SKM-1 (cell line): ENCODE measurements at regions not wholly inside any gene's neighbourhood (a gene's known extent, or its start where the extent isn't known, plus 50 kb on each side); places are given as distances from the start of the nearest gene placed in this dataset.

Experiments used
- DNase-seq: peaks from one replicate; lab custom pipeline; 2025; ENCODE audit not compliant: unreplicated experiment; lab: John Stamatoyannopoulos, UW

DNA sequence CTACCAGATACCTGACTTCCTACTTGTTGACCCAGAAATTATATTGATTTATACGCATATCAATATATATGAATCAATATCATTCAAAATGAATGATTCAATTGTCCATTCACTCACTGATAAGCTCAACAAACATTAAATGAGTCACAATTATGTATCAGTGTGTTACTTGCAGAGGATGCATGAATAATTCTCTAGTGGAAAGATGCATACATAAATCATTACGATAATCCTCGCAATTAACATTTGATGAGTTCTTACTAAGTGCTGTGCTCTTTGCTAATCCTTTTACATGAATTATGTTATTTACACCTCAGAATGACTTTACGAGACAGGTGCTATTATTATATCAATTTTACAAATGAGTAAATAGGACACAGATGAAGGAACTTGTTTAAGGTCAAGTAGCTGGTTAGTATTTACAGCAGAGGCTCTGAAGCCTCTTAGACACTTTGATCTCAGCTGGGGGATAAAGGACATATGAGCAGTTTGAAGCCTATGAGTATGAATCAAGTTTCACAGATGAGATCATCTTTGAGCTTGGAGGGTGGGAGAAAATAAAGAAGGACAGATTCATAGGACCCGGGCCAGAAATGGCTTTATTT is 112.8 kb upstream of the ADAMTS5 start:
- DNase-seq = no peak

DNA sequence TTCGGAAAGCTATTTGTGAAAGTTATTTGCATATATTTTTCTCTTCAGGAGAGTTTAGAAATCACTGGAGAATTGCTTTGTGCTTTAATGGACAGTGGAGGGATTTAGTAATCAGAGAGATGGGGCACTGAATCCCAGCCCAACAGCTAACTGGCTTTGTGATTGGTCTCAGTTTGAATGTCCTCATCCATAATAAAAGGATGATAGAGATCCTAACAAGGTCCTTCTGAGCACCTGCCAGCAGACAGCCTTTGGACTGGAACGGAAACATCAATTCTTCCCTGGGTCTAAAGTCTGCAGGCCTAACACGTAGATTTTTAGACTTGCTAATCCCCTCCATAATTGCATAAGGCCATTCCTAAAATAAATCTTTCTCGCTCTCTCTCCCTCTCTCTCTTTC is 112.0 kb upstream of the ADAMTS5 start:
- DNase-seq = no peak

DNA sequence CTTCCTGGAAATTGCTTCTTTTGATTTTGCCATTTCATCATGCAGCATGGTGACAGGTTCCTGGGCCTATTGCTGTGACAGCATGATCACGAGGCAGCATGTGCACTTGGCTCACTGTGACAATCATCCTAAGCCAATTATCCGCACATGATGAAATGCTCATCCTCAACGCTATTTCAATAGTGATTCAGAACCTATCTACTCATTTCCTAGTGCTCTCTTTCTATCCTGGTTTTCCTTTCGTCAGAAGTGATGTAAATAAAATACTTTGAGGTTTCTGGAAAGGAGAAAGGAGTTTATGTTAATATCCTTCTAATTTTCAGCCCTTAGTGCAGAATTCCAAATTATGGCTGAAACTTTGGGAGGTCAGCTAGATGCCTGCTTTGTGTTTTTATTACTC is 110.6 kb upstream of the ADAMTS5 start:
- DNase-seq = no peak

DNA sequence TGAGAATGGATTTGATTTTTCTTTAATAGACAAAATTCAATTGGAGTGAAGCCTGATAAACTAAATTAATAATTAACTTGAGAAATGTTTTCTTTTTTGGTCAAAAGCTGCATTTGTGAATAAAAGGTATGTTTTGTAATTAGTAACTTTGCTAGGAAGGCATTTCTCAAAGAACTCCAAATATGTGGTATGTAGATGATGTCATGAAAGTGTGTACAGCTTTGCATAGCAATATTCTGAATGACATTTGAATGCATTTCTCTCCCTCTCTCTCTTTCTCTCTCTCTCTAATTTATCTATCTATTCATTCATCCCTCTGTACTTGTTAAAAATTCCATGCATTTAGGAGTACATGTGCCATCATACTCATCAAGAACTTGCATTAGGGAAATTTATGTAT is 109.1 kb upstream of the ADAMTS5 start:
- DNase-seq = no peak

DNA sequence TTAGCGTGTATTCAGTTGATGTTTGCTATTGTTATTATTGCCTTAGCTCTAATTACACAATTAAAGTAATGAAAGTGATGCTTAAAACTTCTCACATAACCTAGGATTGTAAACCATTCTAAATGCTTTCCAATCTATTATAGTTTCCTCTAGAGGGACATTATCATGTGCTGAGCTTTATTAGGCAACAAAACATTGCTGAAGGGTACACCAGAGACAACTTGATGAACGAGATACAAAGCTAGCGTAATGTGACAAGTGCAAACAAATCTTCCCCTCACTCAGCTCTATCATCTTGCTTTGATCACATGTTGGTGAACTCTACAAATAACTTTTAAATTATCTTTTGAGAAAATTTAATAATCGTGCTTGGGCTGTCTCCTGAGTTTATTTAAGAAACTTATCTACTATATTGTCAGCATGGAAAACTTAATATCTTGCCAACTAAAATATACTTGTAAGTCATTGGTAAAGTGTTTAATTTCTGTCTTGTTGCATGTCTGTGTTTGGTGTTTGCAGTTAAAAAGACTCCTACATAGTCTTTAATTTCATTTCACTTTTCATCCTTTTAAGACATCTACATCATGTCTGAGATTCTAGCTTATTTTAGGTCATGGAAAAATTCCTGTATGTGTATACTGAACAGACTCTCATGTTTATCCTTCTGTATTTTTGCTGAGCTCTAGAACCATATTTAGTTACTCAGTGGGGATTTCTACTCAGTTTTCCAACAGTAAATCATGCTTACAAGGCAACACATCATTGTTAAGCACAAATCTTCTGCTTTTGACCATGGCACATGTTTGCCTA is 104.2 kb upstream of the ADAMTS5 start:
- no peak for DNase-seq

DNA sequence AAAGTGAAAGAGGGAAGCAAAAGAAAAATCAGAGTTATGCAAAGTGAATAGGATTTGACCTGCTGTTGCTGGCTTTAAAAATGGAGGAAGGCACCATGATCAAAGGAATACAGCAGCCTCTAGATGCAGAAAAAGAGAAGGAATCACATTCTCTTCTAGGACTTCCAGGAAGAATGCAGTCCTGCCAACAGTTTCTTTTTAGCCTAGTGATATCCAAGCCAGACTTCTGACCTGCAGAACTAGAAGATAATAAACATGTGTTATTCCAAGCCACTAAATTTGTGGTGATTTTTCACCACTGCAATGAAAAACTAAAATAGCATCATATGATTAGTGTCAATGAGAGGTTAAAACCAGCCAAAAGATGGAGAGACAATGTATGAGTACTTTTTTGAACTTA is 101.9 kb upstream of the ADAMTS5 start:
- no peak for DNase-seq

DNA sequence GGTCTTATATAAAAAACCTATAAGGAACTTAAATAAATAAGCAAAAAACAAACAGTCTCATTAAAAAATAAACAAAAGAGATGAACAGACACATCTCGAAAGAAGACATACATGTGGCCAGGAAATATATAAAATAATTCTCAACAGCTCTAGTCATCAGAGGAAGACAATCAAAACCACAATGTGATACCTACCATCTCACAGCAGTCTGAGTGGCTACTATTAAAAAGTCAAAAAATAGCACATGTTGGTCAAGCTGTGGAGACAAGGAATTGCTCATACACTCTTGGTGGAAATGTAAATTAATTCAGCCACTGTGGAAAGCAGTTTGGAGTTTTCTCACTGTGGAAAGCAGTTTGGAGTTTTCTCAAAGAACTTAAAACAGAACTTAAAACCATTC is 100.3 kb upstream of the ADAMTS5 start:
- DNase-seq = no peak

DNA sequence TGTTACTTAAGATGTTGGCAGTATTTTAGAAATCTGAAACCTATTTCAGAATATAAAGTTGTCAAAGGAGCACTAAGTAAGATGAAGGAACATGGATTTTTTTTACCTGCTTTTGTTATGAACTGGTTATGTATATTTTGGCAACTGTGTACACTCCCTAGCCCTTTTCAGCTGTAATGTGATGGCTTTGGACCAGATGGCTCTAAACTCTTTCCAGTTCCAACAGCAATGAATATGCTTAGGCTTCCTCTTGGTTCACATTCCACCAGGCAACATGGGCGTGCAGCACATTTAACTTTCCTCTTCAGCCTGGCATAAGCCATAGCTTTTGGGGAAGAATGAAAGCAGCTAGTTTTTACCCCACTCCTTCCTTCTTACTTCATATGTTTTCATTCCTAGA is 95.6 kb upstream of the ADAMTS5 start:
- no peak for DNase-seq

DNA sequence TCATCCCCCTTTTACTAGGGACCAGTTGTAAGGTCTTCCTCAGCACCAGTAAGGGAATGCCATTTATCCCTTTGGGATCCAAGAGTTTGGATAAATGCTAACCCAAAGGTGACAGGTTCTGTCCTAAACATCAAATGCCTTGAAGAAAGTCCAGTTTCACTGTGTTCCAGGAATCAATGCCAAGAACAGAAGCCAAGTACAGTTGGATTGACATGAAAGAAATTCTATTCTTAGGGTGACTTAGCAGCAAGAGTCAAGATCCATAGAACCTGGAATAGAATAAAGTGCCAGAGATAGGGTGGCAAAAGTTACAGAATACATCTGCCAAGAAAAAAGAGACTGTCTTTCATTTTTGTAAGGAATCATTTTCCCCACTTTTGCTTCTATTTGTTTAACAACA is 94.9 kb upstream of the ADAMTS5 start:
- no peak for DNase-seq

DNA sequence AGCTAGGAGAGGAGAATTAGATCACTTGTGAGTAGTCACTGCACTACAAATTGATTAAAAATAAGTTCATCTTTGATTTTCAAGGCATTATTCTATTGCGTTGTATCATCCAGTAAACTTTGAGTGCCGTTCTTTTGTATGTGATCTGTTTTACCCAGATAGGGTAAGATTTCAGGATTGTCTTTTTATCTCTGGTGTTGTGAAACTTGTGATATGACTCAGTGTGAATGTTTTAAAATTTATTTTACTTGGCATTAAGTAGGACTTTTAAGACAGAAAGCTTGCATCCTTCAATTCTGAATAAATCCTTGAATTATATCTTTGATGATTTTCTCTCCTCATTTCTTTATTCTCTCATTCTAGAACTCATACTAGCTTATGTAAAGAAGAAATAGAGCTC is 93.3 kb upstream of the ADAMTS5 start:
- no peak for DNase-seq

DNA sequence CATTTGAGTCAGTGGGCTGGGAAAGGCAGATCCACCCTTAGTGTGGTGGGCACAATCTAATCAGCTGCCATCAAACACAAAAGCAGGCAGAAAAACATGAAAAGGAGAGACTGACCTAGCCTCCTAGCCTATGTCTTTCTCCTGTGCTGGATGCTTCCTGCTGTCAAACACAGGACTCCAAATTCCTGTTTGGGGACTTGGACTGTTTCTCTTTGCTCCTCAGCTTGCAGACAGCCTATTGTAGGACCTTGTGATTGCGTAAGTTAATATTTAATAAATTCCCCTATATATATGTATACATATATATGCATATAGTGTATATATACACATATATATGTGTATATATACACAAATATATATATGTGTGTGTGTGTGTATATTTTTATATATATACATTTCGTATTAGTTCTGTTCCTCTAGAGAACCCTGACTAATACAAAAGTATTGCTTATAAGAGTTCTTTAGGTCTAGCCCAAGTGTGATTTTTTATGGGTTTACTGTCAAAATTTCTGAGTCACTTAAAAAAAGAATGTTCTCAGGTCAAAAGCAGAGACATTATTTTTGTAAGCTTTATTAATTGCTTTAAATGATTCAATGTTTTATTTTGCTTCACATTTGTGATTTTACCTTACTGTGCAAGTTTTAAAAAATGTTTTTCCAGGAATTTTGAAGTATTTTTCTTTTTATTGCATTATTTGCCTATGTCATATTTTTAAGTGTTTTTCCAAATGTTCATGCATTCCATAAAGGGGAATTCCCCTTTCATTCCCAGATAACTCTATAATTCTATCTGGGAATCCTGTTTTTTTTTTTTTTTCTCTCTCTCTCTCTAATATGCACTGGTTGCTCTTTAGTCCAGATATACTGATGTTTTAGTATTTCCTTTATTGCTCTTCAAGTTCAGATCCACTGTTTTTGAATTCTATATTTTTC is 92.1 kb upstream of the ADAMTS5 start:
- DNase-seq = no peak

DNA sequence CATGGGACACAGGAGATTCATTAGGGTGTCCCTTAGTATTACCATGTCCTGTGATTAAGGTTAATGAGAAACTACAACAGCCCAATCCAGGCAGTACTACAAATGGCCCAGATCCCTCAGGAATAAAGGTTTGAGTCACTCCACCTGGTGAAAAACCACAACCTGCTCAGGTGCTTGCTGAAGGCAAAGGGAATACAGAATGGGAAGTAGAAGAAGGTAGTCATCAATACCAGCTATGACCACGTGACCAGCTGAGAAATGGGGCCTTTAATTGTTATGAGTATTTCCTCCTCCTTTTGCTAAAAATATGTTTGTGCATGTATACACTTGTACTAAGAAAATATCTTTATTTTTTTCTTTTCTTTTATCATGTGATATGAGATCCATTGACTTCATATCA is 91.1 kb upstream of the ADAMTS5 start:
- no peak for DNase-seq

DNA sequence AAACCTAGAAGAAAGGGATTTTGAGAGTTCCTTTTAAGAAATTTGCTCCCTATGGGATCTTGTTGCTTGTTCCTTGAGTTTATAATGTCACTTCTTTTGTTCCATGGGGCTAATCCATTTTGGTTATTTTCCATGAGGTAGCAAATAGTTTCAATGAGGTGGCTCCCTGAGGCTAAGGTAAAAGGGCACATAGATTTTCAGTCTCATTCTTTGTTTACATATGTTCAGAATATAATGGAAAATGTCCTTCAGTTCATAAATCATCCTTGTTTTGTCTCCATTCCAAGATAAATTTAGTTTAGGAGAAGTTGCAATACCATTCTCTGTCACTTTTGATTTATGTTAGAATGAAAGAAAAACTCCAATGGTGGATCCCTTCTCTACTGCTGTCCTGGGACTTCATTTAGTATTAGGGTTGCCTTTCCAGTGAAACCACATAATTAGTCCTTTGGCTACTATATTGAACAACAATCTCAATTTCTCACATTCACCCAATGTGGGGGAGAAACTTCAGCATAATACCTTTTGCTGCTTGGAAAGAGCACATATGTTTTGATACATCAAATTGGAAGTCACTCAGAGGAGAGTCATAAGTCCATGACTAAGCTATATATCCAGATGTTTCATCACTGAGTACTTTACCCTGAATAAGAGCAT is 80.9 kb upstream of the ADAMTS5 start:
- DNase-seq = no peak

DNA sequence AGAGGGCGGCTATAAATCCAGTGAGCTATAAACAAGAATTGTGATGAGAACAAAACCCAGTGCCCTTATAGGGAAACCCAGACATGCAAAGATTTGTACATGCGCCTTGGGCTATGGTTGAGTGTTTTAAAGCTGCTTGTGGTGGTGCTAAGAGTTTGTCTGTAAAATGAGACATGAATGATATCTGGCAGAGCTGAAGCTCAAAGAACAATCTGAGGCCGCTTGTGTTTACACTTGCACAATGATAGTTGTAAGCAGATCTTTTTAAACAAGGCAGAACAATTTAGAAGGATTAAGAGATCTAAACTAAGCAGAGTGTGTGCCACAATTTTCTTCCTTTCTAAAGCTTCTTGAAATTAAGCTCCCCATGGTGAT is 80.4 kb upstream of the ADAMTS5 start:
- no peak for DNase-seq

DNA sequence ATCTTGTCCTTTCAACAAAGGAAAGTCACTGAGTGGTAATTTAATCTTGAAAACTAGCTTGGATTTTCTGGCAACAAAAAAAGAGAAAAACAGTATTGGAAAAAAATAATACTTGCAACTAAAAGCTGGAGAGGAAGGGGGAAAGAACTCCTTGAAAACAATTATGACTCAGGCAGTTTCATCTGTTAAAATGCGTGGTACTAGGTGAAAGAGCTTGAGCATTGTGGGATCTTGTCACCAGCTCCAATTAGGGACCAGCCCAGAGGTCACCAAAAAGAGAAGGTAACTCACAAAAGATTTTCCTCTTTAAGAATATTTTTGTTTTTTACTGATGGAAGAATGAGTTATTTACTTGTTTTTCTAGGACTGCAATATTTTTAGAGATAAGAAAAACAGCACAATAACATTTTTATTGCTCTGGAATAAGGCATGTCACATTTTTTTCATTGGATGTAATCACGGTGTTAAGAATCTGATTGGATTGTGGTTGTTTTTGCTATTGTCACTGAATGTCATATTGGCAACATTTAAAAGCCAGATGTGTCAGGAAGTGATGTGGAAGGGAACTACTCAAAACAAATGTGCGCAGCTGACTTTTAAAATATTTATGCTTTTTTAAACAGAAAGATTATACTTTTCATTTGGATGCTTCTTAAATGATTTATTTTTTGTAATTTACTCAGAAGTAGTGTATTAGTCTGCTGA is 78.5 kb upstream of the ADAMTS5 start:
- no peak for DNase-seq

DNA sequence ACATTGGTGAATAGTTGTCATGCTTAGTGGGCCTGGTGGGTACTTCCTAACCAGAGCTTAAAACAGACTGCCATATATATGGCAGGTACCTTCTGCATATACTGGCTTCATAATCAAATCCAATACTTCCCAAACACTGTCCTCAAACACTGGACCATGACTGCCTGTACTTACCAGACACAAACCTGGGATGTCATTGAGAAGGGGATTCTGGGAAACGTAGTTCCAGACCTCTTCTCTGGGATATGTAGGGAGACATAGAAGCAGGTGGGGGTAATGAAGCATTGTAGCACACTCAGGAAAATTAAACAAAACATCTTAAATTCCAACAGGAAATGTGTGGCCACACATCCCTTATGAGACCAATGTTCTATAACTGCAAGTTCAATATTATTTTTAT is 76.5 kb upstream of the ADAMTS5 start:
- DNase-seq = no peak

DNA sequence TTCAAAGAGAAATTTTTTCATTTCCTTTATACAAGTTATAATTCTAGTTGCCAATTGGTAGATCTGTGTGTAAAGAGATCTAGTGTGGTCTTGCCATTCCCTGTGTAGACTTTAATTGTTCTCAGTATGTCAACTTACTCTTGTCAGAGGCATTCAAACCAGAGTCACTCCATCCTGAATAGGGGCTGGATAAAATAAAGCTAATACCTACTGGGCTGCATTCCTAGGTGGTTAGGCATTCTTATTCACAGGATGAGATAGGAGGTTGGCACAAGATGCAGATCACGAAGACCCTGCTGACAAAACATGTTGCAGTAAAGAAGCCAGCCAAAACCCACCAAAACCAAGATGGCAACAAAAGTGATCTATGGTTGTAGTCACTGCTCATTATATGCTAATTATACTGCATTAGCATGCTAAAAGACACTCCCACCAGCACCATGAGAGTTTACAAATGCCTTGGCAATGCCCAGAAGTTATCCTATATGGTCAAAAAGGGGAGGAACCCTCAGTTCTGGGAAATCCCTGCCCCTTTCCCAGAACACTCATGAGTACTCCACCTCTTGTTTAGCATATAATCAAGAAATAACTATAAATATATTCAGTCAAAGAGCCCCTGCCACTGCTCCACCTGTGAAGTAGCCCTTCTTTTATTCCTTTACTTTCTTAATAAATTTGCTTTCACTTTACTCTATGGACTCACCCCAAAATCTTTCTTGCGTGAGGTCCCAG is 74.0 kb upstream of the ADAMTS5 start:
- no peak for DNase-seq

DNA sequence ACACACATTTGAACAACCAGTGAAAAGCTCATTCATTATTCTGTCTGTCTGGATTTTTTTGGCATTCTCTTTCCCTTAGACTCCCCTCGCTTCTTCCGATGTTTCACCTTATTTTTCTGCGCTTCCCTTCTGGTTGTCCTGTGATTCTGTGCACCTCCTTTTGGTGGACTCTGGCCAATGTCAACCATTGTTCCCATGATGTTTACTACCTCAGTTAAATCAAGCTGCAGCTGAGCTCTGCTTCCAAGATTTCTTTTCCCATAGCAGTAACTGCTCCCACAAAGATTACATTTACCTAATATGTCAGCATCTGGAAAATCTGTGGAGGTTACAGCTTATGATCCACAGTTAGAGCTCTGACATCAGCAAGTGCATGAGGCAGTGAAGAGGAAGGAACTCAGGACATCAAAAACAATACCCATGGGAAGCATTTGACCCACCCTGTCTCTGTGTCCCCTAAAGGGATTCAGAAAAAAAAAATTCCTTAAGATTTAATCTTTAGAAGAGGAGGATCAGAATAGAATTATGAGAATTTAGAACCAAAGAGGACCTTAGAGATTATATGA is 69.9 kb upstream of the ADAMTS5 start:
- no peak for DNase-seq

DNA sequence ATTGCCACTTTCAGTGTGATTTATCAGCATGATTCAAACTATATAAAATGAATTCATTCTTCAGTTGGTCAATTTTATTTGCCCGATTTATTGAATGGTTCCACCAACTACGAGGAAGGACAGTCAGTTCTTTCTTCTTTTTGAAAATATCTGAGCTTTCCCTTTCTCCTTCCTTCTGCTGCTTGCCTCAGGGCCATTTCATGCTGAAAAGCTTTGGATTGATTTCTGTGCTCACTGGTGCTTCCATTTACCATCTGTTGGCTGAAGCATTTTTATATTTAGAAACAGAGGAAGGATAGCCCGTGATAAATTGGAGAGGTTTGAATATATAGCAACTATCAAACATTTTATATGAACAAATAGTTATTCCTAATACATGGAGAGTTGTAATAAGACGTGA is 68.9 kb upstream of the ADAMTS5 start:
- DNase-seq = no peak

DNA sequence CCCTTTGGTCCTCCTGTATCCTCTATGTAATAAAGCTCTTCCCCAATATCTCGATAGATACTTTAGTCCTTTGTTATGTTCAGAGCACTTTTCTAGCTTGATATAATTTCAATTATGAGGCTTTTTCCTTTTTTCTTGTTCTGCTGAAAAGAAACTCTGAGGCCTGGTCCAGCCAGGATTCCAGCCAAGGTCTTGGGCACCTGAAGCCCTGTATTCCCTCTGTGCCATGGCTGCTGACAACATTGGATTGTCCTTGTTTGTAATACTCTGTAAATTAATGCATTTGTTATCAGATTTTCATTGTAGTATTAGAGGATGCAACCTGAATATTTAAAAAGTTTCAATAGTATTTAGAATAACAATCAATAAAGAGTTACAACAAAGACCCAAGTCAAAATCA is 67.9 kb upstream of the ADAMTS5 start:
- DNase-seq = no peak
